VCaP (cell line): ENCODE measurements at regions not wholly inside any gene's neighbourhood (a gene's known extent, or its start where the extent isn't known, plus 50 kb on each side); places are given as distances from the start of the nearest gene placed in this dataset.
A peak's percentile ranks its signal among the peaks of the same experiment; 100 is the strongest.

Experiments used
- H3K27ac ChIP-seq: fragments of 450-650 bp; 2 replicates; pipeline ENCODE4 v1.5.1; 2017
- TF ChIP-seq, protein P1 (sequence below): fragments of 450-650 bp; conservative IDR thresholded peaks from 2 replicates; pipeline ENCODE4 v1.5.1; 2017; ENCODE audit warnings: mild to moderate bottlenecking, moderate library complexity

DNA sequence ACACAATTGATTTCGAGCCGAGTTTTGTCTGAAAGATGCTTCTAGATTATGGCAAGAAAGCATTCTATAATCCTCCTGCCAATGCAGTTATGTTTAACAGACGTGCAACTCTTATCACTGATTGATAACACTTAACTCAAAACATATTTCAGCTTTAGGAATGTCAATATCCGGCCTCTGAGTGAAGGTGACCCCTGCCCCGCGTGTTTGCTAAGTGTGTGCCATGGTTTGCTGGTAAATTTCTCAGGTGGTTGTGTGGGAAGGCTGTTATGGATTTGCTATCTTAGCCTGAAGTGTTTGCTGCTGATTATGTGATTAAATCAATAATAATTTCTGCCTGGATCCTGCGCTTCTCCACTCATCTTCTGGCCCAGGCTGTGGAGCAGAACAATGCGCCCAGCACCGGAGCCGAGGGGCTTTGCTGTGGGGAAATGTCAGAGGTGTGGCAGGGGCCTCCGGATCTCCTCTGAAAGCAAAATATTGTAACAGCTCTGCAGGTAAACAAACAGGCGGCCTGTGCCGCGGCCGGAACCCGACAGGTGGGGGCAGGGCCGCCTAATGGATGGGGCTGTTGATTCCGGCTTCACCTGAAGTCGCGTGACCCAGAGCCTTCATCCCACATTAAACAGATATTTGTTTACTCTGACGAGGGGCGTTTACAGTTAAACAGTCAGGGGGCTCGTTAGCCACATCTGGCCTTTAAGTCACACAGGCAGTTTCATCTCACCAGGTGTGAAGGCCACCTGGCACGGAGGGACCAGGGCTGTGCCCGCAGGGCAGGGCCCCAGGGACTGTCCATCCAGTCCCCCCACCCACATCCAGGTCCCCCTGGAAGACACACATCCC lies 210.7 kb upstream of the SALL3 start:
- TF ChIP-seq, protein P1, sequence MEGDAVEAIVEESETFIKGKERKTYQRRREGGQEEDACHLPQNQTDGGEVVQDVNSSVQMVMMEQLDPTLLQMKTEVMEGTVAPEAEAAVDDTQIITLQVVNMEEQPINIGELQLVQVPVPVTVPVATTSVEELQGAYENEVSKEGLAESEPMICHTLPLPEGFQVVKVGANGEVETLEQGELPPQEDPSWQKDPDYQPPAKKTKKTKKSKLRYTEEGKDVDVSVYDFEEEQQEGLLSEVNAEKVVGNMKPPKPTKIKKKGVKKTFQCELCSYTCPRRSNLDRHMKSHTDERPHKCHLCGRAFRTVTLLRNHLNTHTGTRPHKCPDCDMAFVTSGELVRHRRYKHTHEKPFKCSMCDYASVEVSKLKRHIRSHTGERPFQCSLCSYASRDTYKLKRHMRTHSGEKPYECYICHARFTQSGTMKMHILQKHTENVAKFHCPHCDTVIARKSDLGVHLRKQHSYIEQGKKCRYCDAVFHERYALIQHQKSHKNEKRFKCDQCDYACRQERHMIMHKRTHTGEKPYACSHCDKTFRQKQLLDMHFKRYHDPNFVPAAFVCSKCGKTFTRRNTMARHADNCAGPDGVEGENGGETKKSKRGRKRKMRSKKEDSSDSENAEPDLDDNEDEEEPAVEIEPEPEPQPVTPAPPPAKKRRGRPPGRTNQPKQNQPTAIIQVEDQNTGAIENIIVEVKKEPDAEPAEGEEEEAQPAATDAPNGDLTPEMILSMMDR = no peak; the same call in 1 of the 2 replicates
- peak overlapping the region; percentile 93 for H3K27ac ChIP-seq

DNA sequence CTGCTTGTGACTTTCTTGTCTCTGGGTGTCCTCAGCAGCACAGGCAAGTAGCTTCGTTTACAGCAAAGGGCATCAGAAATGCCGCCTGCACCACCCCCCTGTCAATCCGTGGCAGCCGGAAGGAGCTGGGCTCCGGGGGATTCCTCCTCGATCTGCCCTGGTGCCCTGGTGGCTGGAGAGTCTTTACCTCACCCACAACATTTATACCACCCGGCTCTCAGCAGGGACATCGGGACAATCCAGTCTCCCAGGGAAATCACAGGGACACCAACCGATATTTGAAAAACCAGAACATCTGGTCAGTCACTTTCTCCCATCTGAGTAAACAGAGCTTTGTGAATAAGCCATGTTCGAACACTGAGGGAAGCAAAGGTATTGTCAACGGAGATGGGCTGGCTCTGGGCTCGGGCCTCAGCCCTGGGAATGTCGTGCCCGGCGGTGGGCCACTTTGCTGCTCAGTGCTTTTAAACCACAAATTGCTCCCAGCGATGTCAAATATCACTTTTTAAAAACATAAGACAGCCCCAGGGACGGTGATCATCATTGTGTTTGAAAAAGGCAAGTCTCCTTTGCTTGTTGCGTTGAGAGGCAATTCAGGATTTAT lies 210.0 kb upstream of the SALL3 start:
- TF ChIP-seq, protein P1 = no peak
- H3K27ac ChIP-seq = peak overlapping the region; percentile 93

DNA sequence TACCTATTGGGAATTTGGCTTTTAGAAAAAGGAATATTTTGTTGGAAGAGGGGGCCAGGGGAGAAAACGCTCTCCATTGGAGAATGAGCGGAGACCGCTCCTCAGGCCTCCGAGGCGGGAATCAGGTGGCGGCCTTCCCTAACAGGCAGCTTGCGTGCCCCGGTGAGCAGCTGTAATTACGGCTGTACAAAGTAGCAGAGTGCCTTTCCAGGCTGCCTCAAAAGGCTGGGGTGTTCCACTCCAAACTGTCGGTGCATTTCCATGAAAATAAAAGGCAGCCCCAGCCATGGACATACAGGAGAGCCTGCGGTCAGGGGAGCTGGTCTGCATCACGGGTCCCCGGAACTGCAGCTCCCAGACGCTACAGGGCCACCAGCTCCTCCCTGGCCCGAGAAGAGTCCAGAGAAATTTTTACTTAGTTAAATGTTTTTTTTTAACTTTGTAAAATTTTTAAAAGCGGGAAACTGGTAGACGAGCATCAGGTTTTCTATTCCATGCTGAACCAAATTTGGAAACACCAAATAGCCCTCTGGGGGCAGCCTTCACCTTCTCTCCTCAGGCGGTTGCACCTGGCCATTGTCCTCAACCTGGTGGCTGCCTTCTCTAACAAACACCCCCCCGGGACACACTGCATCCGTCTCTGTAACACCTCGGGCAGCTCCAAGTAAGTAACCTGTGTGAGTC lies 209.3 kb upstream of the SALL3 start:
- TF ChIP-seq, protein P1 = no peak; the same call in 1 of the 2 replicates
- H3K27ac ChIP-seq = peak overlapping the region; percentile 93

DNA sequence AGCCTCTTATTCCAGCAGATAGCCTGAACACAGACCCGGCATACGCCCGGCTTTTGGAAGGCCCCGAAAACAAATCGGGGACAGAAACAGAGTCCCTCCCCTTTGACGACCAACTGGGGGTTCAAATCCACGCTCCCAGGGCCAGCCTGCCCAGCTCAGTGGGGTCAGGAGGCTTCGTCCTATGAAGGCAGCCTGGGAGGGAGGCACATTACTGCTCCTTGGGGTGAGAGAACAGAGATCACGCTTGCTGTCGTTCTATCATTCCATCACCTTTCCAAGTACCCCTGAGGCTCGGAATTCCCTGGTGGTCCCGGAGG lies 208.8 kb upstream of the SALL3 start:
- peak overlapping the region; percentile 93 for H3K27ac ChIP-seq
- TF ChIP-seq, protein P1 = no peak

DNA sequence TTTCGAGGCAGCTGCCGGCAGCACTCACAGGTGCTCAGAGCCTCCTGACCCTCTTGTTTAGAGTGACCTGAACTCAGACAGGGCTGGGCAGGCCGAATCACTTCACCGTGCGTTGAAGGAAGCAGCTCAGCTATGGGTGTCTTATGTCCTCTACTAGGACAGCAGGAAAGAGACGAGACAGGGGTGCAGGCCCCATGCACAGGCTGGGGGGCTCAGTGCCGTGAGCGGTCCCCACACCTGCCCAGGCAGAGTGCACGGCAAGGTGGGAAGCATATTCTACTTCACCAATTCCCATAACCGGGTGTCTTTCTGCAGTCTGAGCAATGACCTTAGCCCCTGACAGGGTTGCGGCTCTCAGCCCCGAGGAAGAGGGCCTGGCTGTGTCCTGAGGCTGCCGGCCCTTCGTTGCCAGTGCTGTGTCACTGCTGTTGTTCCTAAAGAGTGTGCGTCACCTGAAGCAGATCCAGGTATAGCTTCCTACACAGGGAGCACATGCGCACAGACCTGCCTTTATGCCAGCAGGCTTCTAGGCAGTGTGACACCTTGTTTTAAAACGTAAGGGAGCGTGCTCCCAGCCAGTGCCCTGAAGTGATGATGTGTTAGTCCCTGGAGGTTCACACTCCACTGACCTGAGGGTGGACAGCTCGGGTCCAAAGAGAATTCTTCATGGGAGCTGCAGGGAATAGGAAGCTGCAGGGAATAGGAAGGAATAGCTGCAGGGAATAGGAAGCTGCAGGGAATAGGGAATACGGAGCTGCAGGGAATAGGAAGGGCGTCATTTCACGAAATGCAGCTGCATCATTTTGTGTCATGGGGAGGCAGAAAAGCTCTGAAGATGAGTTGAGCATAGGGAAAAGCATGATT lies 207.9 kb upstream of the SALL3 start:
- TF ChIP-seq, protein P1 = no peak
- H3K27ac ChIP-seq = no peak overlapping the region

DNA sequence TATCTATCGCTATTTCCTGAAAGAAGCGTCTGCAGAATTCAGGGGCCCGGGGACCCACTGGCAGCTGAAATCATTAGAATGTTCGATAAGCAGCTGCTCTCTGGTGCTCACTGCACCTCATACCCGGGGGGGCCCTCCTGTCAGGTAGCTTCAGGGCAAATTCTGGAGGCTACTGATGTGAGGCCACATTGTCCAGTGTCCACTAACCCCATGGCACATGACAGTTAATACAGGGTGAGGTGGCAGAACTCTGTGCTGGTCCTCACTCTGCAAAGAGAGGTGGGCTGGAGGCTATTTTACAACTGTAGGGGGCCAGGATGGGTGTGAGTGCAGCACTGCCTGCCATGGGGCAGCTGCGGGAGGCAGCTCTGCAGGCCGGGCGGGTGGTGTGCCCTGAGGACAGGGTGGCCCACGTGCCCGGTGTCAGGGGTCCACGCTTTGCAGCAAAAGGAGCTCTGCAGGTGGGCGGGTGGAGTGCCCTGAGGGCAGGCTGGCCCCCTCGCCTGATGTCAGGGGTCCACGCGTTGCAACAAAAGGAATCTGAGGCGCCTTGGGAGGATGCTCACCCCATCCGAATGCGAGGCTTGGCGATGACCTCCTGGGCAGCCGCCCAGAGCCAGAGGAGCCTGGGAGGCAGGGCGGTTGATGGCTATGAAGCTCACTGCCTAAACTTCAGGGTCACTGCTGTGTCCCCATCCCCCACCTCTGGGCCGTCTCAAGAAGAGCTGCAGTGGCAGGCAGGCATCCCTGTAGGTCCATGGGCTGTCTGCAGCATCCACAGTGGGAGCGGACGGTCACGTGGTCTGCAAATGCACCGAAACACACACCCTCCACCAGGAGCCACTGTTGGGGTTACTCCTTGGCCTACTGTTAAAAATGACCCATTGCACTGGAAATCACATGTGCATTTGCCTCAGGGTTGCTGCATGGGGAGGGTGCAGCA lies 207.0 kb upstream of the SALL3 start:
- TF ChIP-seq, protein P1 = no peak

More for the DNA sequence above, 207.0 kb upstream of the SALL3 start:
- H3K27ac ChIP-seq = no peak overlapping the region
